NCI-H345 (cell line): ENCODE measurements at regions not wholly inside any gene's neighbourhood (a gene's known extent, or its start where the extent isn't known, plus 50 kb on each side); places are given as distances from the start of the nearest gene placed in this dataset.
A peak's percentile ranks its signal among the peaks of the same experiment; 100 is the strongest.

ENCODE experiments used
- DNase-seq: peaks from one replicate; lab custom pipeline; 2025; lab: John Stamatoyannopoulos, UW

GRCh38 chr15:58329781-58330671 is 101.8 kb upstream of the LIPC start:
- DNase-seq = no peak

DNA sequence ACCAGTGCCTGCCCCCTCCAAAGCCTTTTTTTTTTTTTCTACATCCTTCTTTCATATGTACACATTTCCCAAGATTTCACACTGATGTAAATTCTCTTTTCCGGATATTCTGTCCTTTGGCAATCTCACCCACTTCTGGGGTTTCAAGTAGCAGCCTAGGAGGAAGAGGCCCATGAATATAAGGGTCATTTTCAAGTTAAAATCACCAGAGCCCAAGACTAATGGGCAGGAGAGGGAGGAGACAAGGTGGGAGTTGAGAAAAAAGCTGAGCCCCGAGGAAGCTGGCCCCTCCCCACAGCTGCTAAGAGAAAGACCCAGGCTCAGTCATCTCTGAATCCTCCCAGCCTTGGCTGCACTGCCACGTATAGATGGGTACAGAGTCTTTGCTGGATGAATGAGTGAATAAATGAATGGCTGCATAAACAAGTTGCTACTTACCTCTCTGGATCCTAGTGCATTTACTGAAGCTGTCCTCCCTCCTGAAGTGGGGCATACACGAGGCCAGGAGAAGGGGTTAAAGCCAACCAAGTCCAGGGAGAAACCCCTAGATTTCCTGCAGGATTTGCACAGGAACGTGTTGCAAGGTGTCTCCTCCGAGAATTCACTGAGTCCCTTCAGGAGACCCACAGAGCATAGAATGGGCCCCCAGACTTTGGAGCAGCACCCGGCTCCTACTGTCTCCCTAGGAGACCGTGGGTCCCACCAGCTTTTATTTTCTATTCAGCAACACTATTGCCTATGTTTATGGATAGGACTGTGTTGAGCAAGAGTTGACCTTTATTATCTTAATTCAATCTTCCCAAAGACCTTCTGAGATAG is 100.8 kb upstream of the LIPC start:
- DNase-seq = no peak

DNA sequence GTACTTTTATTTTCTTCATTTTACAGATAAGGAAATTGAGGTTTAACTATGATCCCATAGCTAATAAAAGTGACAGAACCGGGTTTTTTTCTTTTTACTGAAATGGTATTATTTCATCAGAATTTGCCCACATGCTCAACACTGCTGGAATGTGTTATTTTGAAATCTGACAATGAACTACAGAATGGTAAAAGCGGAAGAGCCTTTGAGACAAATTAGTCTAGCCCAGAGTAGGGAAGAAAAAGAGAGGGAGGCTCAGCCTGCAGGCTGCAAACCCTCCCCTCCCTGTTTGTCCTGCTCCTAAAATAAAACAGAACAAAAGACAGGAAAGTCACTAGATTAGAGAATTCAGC is 100.3 kb upstream of the LIPC start:
- no peak for DNase-seq

GRCh38 chr15:58331913-58332675 is 99.7 kb upstream of the LIPC start:
- DNase-seq = peak; percentile 58

GRCh38 chr15:58332676-58333400 is 99.0 kb upstream of the LIPC start:
- DNase-seq = no peak

GRCh38 chr15:58334803-58335202 is 97.0 kb upstream of the LIPC start:
- no peak for DNase-seq

GRCh38 chr15:58336161-58336560 is 95.6 kb upstream of the LIPC start:
- DNase-seq = no peak

DNA sequence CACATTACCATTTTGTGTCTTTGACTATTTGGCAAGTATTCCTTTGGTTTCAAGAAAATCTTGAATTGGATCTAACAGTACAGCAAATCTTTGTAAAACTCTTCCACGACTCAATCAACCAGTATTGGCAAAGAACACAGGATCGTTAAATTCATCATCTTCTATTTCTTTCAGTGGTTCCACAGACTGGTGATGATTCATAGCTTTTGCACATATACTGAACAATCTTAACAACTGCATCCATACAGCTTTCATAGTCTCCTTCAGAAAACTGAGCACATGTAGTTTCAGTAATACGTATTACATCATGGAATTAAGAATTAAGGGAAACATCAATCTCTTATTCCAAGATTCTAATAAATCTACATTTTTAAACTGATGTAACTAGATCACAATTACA is 91.6 kb upstream of the LIPC start:
- no peak for DNase-seq

GRCh38 chr15:58342508-58342907 is 89.3 kb upstream of the LIPC start:
- no peak for DNase-seq

GRCh38 chr15:58344213-58345070 is 87.3 kb upstream of the LIPC start:
- DNase-seq = no peak

DNA sequence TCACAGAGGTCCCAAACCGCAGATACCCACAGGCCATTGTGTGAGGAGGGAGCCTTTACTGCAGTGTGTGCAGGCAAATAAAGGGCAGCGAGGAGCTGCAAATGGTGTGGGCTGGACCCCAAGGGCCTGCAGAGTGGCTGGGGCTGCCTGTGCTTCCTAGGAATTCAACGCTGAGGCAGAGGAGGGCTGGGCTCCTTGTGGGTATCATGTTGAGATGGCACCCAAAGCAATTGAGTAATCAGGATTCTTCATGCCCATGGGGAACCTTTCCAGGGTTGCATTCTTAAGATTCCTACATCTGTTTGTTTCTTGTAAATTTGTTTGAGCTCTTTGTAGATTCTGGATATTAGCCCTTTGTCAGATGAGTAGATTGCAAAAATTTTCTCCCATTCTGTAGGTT is 85.4 kb upstream of the LIPC start:
- DNase-seq = no peak

DNA sequence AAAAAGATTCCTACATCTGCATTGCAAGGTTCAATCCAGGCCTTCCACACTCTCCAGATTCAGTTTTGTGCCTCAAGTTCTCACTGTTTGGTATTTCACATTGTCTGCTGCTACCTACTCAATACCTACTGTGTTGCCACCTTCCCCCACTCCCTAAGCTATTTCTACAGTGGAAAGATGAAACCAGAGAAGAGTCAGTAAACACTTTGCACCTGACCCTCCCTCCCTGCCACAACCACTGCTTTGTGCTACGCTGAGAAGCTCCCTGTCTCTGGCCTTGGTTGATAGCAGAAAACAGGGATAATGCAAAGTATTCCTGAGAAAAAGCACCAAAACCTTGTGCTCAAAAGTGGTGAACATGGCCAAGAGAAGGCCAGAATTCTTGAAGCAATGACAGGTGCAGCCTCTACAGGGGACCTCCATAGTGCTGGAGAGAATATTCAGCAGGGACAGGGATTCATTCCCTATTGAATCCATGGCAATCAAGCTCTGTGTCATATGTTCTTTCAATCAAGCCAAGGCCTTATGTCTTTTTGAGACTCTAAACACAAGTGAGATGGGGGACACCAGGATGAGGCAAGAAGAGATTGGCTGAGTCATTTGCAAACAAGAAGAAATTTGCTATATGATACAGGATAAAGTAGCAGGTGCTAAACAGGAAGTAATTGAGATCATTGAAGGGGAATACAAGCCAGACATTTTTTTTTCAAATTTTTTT is 83.5 kb upstream of the LIPC start:
- peak; percentile 46 for DNase-seq

DNA sequence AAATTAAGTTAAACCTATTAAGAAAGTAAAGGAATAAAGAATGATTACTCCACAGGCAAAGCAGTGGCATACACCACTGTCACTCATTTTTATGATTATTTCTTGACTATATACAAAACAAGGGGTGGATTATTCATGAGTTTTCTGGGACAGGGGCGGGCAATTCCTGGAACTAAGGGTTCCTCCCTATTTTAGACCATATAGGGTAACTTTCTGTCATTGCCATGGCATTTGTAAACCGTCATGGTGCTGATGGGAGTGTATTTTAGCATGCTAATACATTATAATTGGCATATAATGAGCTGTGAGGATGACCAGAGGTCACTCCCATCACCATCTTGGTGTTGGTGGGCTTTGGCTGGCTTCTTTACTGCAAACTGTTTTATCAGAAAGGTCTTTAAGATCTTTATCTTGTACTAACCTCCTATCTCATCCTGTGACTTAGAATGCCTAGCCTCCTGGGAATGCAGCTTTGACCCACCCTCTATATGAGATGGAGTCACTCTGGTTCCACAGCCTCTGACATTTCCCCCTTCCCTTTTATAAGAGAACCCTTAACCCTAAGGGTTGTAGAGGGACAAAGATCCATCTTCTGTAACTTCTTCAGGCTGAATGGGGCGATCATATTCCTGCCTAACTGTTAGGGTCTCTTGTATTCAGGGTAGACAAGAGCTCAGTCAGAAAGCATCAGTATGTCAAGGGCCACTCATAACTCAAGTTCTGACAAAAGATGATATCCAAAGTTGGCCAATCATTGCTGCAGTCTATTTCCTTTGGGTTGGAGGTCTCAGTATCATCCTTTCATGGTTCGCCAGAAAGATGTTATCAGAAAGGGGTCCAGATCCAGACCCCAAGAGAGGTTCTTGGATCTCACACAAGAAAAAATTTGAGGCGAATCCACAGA is 79.5 kb upstream of the LIPC start:
- DNase-seq = no peak

- DNase-seq = peak; percentile 73
Measured at GRCh38 chr15:58355382-58355971, 76.3 kb upstream of the LIPC start.

- no peak for DNase-seq
Measured at GRCh38 chr15:58355973-58356372, 75.8 kb upstream of the LIPC start.

DNA sequence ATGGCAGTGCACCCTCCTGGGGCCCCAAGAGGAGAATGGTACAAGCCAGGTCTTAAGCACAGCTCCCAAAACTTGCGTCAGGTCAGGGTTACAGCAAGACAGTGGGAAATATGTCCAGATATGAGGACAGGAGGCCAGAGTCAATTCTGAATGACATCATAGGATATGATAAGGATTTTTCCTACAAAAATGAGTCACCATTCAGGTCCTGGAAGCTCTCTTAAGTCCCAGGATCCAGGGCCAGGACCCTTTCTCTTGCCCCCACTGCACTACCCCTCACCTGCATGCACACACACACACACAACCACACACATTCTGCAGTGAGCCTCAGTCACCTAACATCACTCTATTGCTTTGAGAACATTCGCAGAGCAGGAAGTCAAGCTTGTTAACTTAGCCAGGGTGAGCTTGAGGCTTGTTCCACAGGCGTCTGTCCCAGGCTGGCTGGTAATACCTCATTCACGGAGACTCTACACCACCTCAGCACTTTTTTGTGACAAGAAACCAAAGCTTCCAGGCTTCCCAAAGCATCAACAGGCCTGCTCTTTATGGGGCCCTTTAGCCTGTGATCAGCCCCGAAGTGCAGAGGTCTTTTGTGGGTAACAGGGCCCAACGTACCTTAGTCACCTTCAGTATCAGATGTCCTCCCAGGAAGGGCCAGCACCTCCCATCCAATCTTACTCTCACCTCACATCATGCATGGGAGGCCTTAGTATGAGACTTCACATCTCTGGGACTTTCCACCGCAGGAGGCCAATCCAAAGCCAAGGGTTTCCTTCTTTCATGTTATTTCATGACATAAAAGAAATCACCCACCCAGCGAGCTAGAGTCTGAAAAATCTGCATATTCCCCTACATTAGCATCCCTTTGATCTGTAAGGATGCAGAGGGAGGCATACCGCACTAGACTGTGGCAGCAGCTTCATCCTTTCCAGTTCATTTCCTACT is 74.0 kb upstream of the LIPC start:
- no peak for DNase-seq

DNA sequence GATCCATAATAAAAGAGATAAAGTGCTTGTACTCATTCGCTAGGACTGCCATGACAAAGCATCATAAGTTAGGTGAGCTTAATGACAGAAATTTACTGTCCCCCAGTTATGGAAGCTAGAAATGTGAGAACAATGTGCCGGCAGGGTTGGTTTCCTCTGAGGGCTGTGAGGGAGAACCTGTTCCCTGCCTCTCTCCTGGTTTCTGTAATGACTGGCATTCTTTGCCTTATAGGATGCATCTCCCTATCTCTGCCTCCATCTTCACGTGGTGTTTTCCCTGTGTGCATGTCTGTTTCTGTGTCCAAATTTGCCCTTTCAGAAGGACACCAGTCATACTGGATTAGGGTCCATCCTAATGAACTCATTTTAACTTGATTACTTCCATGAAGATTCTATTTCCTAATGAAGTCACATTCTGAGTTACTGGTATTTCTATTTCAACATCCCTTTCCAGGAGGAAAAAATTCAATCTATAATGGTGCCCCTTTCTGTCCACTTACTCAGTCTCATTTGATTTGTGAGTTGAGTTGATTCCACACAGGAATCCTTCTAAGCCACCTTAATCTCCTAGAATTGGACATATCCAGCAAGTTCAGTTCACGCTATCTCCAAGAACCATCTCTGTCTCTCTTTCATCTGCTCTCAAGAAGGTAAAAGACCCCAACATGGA is 71.2 kb upstream of the LIPC start:
- DNase-seq = no peak
